HEK293T (cell line): ENCODE measurements at regions not wholly inside any gene's neighbourhood (a gene's known extent, or its start where the extent isn't known, plus 50 kb on each side); places are given as distances from the start of the nearest gene placed in this dataset.
"Not testable (repeated sequence)": the region's sequence is repeated elsewhere in the genome, so short reads cannot be mapped to it uniquely, and the experiment has no call there.

ENCODE experiments used
- BHLHE40 ChIP-seq: fragments of 450-650 bp; IDR thresholded peaks from 2 replicates; pipeline ENCODE4 v1.6.1; 2016; ENCODE audit warnings: mild to moderate bottlenecking, moderate library complexity, borderline replicate concordance
- CTBP1 ChIP-seq: fragments of 450-650 bp; IDR thresholded peaks from 2 replicates; pipeline ENCODE4 v1.6.1; 2016; ENCODE audit warnings: borderline replicate concordance
- FOXK2 ChIP-seq: fragments of 450-650 bp; IDR thresholded peaks from 2 replicates; pipeline ENCODE4 v1.6.1; 2016; ENCODE audit warnings: mild to moderate bottlenecking
- FOXM1 ChIP-seq: fragments of 450-650 bp; IDR thresholded peaks from 2 replicates; pipeline ENCODE4 v1.6.1; 2017; ENCODE audit warnings: mild to moderate bottlenecking, borderline replicate concordance
- HDGF ChIP-seq: fragments of 450-650 bp; IDR thresholded peaks from 2 replicates; pipeline ENCODE4 v1.6.1; 2017; ENCODE audit warnings: antibody characterized with exemption, borderline replicate concordance
- SP1 ChIP-seq: fragments of 450-650 bp; IDR thresholded peaks from 2 replicates; pipeline ENCODE4 v1.6.1; 2017
- SUZ12 ChIP-seq: fragments of 450-650 bp; IDR thresholded peaks from 2 replicates; pipeline ENCODE4 v1.6.1; 2016; ENCODE audit warnings: mild to moderate bottlenecking
- TARDBP ChIP-seq: fragments of 450-650 bp; IDR thresholded peaks from 2 replicates; pipeline ENCODE4 v1.6.1; 2016
- ZNF384 ChIP-seq: fragments of 450-650 bp; IDR thresholded peaks from 2 replicates; pipeline ENCODE4 v1.6.1; 2016

GRCh38 chr20:50451792-50452425, 58.3 kb upstream of the PTPN1 start:
- not testable (repeated sequence) for TF ChIP-seq SUZ12, FOXM1, ZNF384, SP1, FOXK2, TARDBP, BHLHE40, CTBP1, HDGF
